ENCODE measurements at regions not wholly inside any gene's neighbourhood (a gene's known extent, or its start where the extent isn't known, plus 50 kb on each side); places are given as distances from the start of the nearest gene placed in this dataset.
"Not testable (repeated sequence)": the region's sequence is repeated elsewhere in the genome, so short reads cannot be mapped to it uniquely, and the experiment has no call there.

DNA sequence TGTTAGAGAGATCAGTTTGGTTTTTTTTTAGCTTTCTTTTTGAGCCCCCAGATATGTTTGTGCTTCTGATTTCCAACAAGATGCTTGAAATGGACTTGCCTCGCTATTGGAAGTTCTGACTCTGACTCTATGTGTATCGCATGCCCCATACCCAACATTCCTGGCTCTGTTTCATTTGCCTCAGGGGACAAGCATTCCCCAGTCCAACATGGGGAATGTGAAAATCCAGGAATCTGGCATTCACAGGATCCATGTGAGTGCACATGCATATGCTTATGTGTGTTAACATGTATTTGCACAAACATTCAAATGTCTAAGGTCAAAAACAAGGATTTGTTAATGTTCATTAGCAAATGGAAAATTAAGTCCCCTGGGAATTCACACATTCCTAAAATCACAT is 233.9 kb downstream of the TLR4 start:
- Mint-ChIP-seq H3K27ac (no peak overlapping the region), H3K4me3 (no peak overlapping the region), H3K36me3 (no peaks in the 10 kb centered on the region), H3K27me3 (no peaks in the 10 kb centered on the region), H3K4me1 (no peaks in the 10 kb centered on the region), H3K9me3 (peaks cover 1% of the 10 kb centered on the region)
- CTCF ChIA-PET = no interaction called here
- DNase-seq = no peak

DNA sequence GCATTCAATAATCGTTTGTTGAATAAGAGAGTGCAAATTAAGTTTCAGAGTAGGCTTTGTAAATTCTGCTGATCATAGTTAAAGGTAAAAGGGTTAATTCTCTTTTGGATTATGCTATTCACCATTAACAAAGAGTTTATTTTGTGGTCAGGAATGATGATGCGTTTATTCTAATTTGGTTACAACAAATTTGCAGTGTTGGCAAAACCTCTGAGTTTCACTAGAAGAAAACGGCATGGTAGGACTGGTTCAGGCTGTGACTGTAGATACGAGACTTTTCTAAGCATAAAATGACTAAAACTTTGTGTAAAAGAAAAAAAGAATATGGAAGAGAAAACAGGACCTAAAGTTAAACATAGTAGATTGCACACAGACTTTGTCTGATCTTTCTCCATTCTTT is 234.7 kb downstream of the TLR4 start:
- no peaks in the 10 kb centered on the region for H3K4me1 Mint-ChIP-seq
- H3K36me3 Mint-ChIP-seq = no peaks in the 10 kb centered on the region
- H3K27ac Mint-ChIP-seq = no peak overlapping the region
- no peaks in the 10 kb centered on the region for H3K27me3 Mint-ChIP-seq
- CTCF ChIA-PET = no interaction called here
- DNase-seq = no peak
- peaks cover 1% of the 10 kb centered on the region for H3K9me3 Mint-ChIP-seq
- no peak overlapping the region for H3K4me3 Mint-ChIP-seq

DNA sequence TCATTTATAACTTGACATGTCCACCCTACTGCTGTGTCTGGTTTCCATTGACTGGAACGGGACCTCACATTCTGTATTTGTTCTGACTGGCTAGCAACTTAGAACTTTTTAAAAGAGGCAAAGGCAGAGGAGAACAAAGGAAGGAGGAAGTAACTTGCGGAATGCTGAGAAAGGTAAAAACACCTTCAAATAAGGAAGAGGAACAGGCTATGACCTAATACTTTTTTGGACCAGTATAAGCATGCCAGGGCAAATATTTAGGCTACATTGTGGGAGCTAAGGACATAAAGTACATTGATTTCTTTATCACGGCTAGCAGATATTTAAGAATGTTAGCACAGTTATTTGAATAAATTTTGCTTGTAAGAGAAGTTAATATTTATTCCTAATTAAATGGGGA is 240.5 kb downstream of the TLR4 start:
- H3K4me1 Mint-ChIP-seq, H3K4me3 Mint-ChIP-seq, H3K27me3 Mint-ChIP-seq, CTCF ChIA-PET, DNase-seq, H3K9me3 Mint-ChIP-seq, H3K27ac Mint-ChIP-seq, H3K36me3 Mint-ChIP-seq: not testable (repeated sequence)

DNA sequence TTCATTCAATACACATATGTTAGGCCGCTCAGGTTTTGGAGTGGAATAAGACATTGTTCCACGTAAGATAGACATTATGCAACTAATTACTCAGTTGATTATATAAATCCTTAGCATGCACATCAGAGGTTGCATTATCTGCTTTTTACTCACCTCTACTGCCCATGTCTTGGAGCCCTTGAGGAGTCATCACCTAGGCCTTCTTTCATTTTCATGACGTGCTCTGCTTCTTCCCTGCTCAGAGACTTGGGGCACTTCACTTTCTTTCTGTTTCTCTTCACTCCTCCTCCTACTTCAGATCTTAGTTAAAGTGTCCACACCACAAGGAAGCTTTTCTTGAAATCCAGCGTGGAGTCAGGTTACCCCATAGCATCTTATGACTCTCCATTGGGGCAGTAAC is 241.1 kb downstream of the TLR4 start:
- no peak for DNase-seq
- Mint-ChIP-seq H3K4me3 (no peak overlapping the region), H3K4me1 (no peaks in the 10 kb centered on the region), H3K9me3 (no peaks in the 10 kb centered on the region), H3K27ac (no peak overlapping the region), H3K27me3 (no peaks in the 10 kb centered on the region), H3K36me3 (no peaks in the 10 kb centered on the region)
- CTCF ChIA-PET = no interaction called here

DNA sequence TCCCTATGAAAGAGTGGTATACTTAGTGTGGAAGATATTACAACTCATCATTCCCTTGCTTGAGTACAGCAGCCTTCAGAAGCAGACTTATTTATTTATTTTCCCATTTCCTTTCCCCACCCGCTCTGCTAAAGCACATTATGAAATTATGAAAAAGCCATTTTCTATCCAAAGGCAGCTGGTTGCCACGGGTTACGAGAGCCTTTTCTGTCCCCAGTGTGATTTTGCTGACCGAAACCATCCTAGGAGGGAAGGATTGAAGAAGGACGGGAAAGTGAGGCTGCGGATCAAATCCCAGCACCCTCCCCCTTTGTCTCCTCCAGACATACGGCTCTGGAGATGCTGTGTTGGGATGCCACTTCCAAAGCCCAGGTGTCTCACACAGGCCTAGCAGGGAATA is 246.9 kb downstream of the TLR4 start:
- H3K4me1 Mint-ChIP-seq = no peaks in the 10 kb centered on the region
- no peaks in the 10 kb centered on the region for H3K36me3 Mint-ChIP-seq
- CTCF ChIA-PET = no interaction called here
- H3K27ac Mint-ChIP-seq = no peak overlapping the region
- no peaks in the 10 kb centered on the region for H3K27me3 Mint-ChIP-seq
- H3K9me3 Mint-ChIP-seq = no peaks in the 10 kb centered on the region
- H3K4me3 Mint-ChIP-seq = no peak overlapping the region
- no peak for DNase-seq

DNA sequence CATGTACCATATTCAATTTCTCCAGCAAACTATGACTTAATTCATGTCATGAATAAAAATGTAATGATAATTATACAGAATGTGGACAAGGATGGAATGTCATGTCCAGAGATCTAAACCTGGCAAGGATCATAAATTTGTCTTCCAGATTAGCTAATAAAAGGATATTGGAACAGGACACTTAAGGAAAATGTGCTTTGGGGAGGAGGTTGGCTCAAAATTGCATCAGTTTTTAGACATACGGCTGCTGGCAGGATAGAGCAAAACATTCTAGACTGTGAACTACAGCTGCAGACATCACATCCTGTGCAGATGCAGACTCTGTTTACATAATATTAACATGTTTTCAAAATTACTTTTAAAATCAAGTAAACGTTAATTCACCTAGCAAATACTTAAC is 248.4 kb downstream of the TLR4 start:
- no peak overlapping the region for H3K27ac Mint-ChIP-seq
- DNase-seq = no peak
- H3K9me3 Mint-ChIP-seq = no peaks in the 10 kb centered on the region
- CTCF ChIA-PET = no interaction called here
- H3K36me3 Mint-ChIP-seq = no peaks in the 10 kb centered on the region
- no peaks in the 10 kb centered on the region for H3K27me3 Mint-ChIP-seq
- H3K4me1 Mint-ChIP-seq = no peaks in the 10 kb centered on the region
- no peak overlapping the region for H3K4me3 Mint-ChIP-seq

DNA sequence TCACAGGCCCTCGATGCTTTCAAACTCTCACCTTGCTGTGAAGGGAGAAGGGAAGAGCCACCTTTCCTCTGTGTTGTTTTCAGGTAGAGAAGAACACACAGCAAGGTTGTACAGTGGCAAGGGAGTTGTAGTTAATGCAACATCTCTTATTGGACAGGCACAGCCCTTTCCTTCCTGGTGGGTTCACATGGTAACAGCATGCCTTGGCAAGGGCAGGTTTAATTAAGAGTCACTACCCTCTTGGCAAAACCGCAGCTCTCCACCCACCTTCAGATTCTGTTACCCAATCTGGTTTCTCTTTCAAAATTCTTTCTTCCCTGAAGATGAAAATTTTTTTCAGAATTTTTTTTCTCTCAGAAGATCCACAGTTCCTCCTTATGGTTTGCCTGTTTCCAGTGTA is 253.1 kb downstream of the TLR4 start:
- no peak for DNase-seq

DNA sequence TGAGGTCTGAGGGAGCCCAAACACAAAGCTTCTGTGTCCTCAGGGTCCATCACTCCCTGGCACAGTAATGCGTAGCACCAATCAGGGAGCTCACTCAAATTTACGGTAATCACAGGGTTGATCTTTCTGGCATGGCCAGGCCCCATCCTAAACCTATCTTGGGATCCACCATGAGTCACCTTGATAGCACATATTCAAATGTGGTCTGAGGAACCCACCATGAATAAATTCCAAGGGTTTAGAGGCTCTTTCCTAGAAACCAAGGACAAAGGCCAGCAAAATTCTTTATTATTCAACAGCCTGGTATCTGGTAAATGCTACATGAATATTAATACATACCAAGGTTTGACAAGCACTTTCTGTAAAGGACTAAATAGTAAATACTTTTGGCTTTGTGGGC is 254.5 kb downstream of the TLR4 start:
- H3K36me3 Mint-ChIP-seq = no peaks in the 10 kb centered on the region
- DNase-seq = no peak
- H3K27ac Mint-ChIP-seq = no peak overlapping the region
- CTCF ChIA-PET = no interaction called here
- no peak overlapping the region for H3K4me3 Mint-ChIP-seq
- no peaks in the 10 kb centered on the region for H3K4me1 Mint-ChIP-seq
- H3K9me3 Mint-ChIP-seq = no peaks in the 10 kb centered on the region
- H3K27me3 Mint-ChIP-seq = no peaks in the 10 kb centered on the region

More for the DNA sequence above, 253.1 kb downstream of the TLR4 start:
- Mint-ChIP-seq H3K4me3 (no peak overlapping the region), H3K27me3 (no peaks in the 10 kb centered on the region), H3K9me3 (no peaks in the 10 kb centered on the region), H3K36me3 (no peaks in the 10 kb centered on the region), H3K27ac (no peak overlapping the region), H3K4me1 (no peaks in the 10 kb centered on the region)
- CTCF ChIA-PET = no interaction called here

DNA sequence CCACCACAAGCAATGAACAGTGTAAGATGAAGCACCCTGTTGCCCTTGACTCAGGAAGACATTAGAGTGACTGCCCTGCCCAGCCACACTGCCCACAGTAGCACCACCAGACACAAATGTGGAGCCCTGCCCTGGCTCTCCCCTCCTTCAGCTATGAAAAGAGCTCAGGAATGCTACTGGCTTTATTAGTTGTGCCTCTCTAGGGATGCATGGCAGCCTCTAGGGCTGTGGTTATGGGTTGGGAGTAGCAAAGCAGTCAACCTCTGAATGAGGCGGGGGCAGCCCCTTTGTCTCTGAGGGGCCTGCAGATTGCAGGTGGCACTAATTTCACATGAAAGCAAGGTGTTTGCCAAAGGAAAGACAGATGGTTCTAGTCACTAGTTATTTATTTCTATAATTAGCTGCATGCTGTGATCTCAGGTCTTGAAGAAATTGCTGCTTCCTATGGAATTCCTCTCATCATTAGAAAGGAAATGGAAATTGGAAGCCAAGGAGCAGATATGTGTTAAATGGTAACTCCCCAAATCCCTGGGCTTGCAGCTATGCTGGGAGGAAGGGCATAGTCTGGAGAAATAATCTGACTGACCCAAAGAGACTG is 259.4 kb downstream of the TLR4 start:
- no peaks in the 10 kb centered on the region for H3K9me3 Mint-ChIP-seq
- H3K27me3 Mint-ChIP-seq = no peaks in the 10 kb centered on the region
- no peaks in the 10 kb centered on the region for H3K4me1 Mint-ChIP-seq
- DNase-seq = no peak
- no peaks in the 10 kb centered on the region for H3K36me3 Mint-ChIP-seq
- CTCF ChIA-PET = no interaction called here
- H3K27ac Mint-ChIP-seq = no peak overlapping the region
- no peak overlapping the region for H3K4me3 Mint-ChIP-seq

DNA sequence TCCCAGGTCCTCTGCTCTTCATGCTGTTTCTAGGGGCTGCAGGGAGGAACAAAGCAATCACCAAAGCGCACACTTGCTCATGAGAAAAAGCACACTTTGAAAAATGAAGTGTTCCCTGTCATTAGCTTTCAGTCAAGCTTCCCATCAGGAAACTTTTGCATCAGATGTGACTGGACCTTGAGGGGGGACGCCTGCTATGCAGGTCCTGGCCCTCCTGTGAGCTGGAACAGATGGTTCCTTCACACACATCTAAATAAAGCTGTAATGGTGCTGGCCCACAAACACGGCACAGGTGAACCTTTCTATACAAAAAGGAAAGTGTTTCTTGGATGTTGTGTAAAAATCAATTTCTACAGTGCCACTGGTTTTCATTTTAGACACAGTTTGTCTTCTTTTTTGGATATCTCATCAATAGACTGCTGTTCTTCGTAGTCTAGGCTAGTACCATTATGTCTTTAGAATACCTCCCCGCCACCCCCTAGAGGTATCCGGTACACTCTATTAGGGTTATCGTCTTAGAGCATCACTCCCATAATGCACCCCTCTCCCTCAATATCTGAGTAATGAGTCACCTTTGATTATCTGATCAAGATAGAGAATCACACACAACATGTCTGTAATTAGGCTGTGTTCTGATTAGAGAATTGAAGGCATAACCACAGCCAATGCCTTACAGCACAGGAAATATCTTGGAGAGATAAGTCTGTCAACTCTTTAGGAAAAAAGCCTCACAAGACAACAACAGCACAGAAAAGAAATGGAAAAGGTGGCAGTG is 266.3 kb downstream of the TLR4 start:
- Mint-ChIP-seq H3K27ac (no peak overlapping the region), H3K9me3 (no peaks in the 10 kb centered on the region), H3K4me1 (no peaks in the 10 kb centered on the region), H3K27me3 (no peaks in the 10 kb centered on the region), H3K36me3 (no peaks in the 10 kb centered on the region), H3K4me3 (no peak overlapping the region)
- no peak for DNase-seq
- CTCF ChIA-PET = no interaction called here

DNA sequence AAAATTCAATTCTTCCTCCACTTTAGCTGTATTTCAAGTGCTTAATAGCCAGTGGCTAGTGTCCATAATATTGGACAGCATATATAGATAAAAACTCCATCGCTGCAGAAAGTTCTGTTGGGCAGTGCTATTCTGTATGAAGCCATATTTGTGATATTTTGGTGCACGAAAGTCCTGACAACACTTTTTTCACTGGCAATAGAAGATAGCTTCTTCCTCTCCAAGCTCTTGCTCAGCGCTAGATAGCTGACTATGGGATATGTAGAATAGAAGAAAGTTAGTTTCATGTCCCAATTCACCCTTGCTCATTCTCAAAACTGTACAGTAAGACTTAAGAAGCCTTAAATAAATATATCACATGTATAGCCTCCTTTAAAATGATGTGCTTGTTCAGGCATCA is 269.9 kb downstream of the TLR4 start:
- no peak overlapping the region for H3K27ac Mint-ChIP-seq
- H3K36me3 Mint-ChIP-seq = no peaks in the 10 kb centered on the region
- H3K27me3 Mint-ChIP-seq = no peaks in the 10 kb centered on the region
- no peak for DNase-seq
- H3K9me3 Mint-ChIP-seq = no peaks in the 10 kb centered on the region
- no peaks in the 10 kb centered on the region for H3K4me1 Mint-ChIP-seq
- CTCF ChIA-PET = no interaction called here
- H3K4me3 Mint-ChIP-seq = no peak overlapping the region

DNA sequence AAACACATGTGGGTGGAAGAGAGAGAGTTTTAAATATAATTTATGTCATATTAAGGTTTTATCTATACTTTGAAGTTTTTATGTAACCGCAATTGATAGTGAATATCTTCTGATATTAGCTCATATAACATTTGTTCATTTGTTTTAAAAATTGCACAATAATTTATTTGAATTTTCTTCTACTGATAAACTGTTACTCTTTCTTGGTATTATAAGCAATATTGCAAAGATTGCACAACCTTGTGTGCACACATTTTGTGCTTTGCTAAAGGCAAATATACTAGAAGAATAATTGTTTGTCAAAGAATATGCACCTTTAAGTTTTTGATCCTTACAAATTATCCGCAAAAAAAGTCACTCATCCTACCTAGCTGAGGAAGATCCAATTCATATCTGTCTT is 275.7 kb downstream of the TLR4 start:
- H3K4me1 Mint-ChIP-seq = no peaks in the 10 kb centered on the region
- no peaks in the 10 kb centered on the region for H3K36me3 Mint-ChIP-seq
- no peak overlapping the region for H3K27ac Mint-ChIP-seq
- H3K4me3 Mint-ChIP-seq = no peak overlapping the region
- no peaks in the 10 kb centered on the region for H3K27me3 Mint-ChIP-seq
- H3K9me3 Mint-ChIP-seq = no peaks in the 10 kb centered on the region
- CTCF ChIA-PET = no interaction called here
- DNase-seq = no peak

DNA sequence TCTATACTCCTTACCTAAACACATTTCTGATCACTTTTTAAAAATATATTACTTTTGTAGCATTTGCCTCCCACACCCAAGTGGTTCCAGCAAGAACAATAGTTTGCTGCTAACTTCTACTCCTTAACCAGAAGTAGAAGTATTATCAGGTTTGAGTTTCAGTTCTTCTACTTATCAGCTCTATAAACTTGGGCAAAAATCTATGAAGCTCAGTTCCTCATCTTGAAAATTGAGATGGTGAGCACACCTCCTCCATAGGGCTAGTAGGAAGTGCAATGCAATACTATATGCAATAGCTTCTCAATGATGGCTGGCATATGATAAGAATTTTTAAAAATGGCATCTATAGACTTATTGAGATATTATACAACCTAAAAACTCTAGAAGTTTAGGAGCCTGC is 283.7 kb downstream of the TLR4 start:
- no peak overlapping the region for H3K27ac Mint-ChIP-seq
- no peaks in the 10 kb centered on the region for H3K36me3 Mint-ChIP-seq
- H3K4me1 Mint-ChIP-seq = no peaks in the 10 kb centered on the region
- DNase-seq = no peak
- no peaks in the 10 kb centered on the region for H3K9me3 Mint-ChIP-seq
- no peaks in the 10 kb centered on the region for H3K27me3 Mint-ChIP-seq
- H3K4me3 Mint-ChIP-seq = no peak overlapping the region
- CTCF ChIA-PET = no interaction called here

DNA sequence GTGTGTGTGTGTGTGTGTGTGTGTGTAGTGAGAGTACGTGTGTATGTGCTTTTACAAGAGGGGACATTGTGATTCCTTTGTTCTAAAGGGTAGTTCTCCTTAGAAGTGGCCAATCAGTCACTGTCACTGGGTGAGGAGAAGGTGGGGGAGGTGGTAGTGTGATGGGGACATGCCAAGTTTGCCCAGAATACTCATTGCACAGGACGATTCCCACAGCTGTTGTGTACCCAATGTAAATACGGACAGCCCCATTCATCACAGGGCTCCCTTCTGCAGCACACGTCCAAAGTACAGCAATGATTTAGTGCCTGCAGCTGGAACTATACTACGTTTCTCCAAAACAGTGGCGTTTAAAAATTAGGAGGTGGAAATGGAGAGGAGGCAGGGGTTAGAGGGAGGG is 287.8 kb downstream of the TLR4 start:
- no peak for DNase-seq
- Mint-ChIP-seq H3K4me3 (no peak overlapping the region), H3K9me3 (no peaks in the 10 kb centered on the region), H3K4me1 (no peaks in the 10 kb centered on the region), H3K27ac (no peak overlapping the region), H3K36me3 (no peaks in the 10 kb centered on the region), H3K27me3 (no peaks in the 10 kb centered on the region)
- CTCF ChIA-PET = no interaction called here

DNA sequence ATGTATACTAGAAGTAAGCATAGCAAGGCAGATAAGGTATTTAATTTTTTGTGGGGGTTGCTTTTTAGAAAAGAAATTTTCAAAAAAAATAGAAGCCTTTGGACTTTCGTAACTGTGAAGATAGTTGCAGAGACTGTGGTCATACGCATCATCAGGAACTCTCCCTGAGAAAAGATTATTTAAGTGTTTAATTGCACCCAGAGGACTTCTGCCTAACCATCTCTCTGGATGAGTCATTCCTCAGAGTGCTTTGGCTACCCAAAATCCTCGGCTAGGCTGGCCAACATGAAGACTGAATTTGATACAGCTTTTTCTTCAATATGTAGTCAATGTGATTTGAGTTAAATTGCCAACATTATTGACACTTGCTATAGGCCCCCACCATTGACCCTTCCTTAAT is 296.4 kb downstream of the TLR4 start:
- no peaks in the 10 kb centered on the region for H3K4me1 Mint-ChIP-seq
- DNase-seq = no peak
- H3K9me3 Mint-ChIP-seq = no peaks in the 10 kb centered on the region
- CTCF ChIA-PET = no interaction called here
- H3K36me3 Mint-ChIP-seq = no peaks in the 10 kb centered on the region
- H3K4me3 Mint-ChIP-seq = no peak overlapping the region
- peaks cover 2% of the 10 kb centered on the region for H3K27me3 Mint-ChIP-seq
- H3K27ac Mint-ChIP-seq = no peak overlapping the region

DNA sequence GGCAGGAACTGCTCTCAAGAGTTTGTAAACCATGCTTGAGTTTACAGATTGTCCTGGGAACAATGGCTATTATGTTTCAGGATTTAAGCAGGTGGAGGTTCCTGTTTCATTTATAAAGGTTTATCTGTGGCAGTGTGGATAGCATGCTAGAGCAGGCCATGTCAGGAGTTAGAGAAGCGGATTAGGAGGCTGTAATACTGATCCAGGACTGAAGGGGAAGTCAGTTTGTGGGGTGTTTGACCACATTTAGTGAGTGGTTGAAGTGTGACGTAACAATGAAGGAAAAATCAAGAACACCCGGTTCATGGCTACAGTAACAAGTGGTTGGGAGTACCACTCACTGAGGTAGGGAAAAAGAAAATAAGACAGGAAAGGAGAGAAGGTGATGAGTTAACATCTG is 299.0 kb downstream of the TLR4 start:
- Mint-ChIP-seq H3K36me3 (no peaks in the 10 kb centered on the region), H3K4me3 (no peak overlapping the region), H3K27me3 (peaks cover 4% of the 10 kb centered on the region), H3K27ac (no peak overlapping the region), H3K4me1 (no peaks in the 10 kb centered on the region), H3K9me3 (no peaks in the 10 kb centered on the region)
- no peak for DNase-seq
- CTCF ChIA-PET = no interaction called here
